DND-41 (cell line): ENCODE measurements at regions not wholly inside any gene's neighbourhood (a gene's known extent, or its start where the extent isn't known, plus 50 kb on each side); places are given as distances from the start of the nearest gene placed in this dataset.
"Not testable (repeated sequence)": the region's sequence is repeated elsewhere in the genome, so short reads cannot be mapped to it uniquely, and the experiment has no call there.

ENCODE experiments used
- ATAC-seq: fragments of 200-7000 bp; cut with Tn5 transposase; 3 replicates; pipeline ENCODE4 v1.9.1; 2021; ENCODE audit warnings: low read depth; ENCODE audit not compliant: insufficient read depth
- DNase-seq: peaks from one replicate; pipeline ENCODE4 v3.0.0-alpha.2; 2020
- H2AFZ ChIP-seq: 2 replicates; pipeline ENCODE4 v1.6.0; 2012; ENCODE audit warnings: low read depth, low read length
- H3K27ac ChIP-seq: 2 replicates; pipeline ENCODE4 v1.5.1; 2012; ENCODE audit warnings: low read length, inconsistent platforms
- H3K27me3 ChIP-seq: fragments of 200-600 bp; sonication (generic); 2 replicates; pipeline ENCODE4 v1.6.0; 2012; ENCODE audit warnings: low read length, mild to moderate bottlenecking, inconsistent platforms; ENCODE audit not compliant: insufficient read depth, poor library complexity
- H3K36me3 ChIP-seq: 2 replicates; pipeline ENCODE4 v1.5.1; 2012; ENCODE audit warnings: low read length, inconsistent platforms; ENCODE audit not compliant: insufficient read depth
- H3K4me1 ChIP-seq: 2 replicates; pipeline ENCODE4 v1.5.1; 2012; ENCODE audit warnings: mild to moderate bottlenecking, low read length; ENCODE audit not compliant: insufficient read depth
- H3K4me2 ChIP-seq: 2 replicates; pipeline ENCODE4 v1.6.0; 2012; ENCODE audit warnings: mild to moderate bottlenecking, moderate library complexity, low read length, inconsistent platforms; ENCODE audit not compliant: insufficient read depth
- H3K4me3 ChIP-seq, 2 experiments: fragments of 200-600 bp in 1 of 2; shearing (Covaris generic) in 1 of 2; 2 replicates each; pipeline ENCODE4 v1.5.1; 2012 to 2016; ENCODE audit warnings: inconsistent platforms in 2 of 2, low read length in 2 of 2, mild to moderate bottlenecking in 2 of 2, low read depth in 1 of 2, moderate library complexity in 1 of 2
- H3K79me2 ChIP-seq: 2 replicates; pipeline ENCODE4 v1.6.0; 2012; ENCODE audit warnings: low read length, inconsistent platforms; ENCODE audit not compliant: insufficient read depth
- H3K9ac ChIP-seq: 2 replicates; pipeline ENCODE4 v1.6.0; 2012; ENCODE audit warnings: low read depth, mild to moderate bottlenecking, inconsistent platforms, low read length, moderate library complexity
- H3K9me3 ChIP-seq: 2 replicates; pipeline ENCODE4 v1.5.1; 2012; ENCODE audit warnings: low read length, moderate library complexity, mild to moderate bottlenecking, inconsistent platforms; ENCODE audit not compliant: insufficient read depth, severe bottlenecking
- H4K20me1 ChIP-seq: 2 replicates; pipeline ENCODE4 v1.6.0; 2012; ENCODE audit warnings: low read length; ENCODE audit not compliant: insufficient read depth
- EZH2 ChIP-seq: IDR thresholded peaks from 3 replicates; pipeline ENCODE4 v1.6.1; 2012; ENCODE audit warnings: borderline replicate concordance, low read depth, mild to moderate bottlenecking, moderate library complexity, low read length, inconsistent platforms; ENCODE audit not compliant: severe bottlenecking
- TF ChIP-seq, protein P1 (sequence below): IDR thresholded peaks from 2 replicates; pipeline ENCODE4 v1.5.1; 2012; ENCODE audit warnings: borderline replicate concordance, low read length, moderate library complexity, mild to moderate bottlenecking; ENCODE audit not compliant: poor library complexity, severe bottlenecking; ENCODE audit errors: extremely low read depth

DNA sequence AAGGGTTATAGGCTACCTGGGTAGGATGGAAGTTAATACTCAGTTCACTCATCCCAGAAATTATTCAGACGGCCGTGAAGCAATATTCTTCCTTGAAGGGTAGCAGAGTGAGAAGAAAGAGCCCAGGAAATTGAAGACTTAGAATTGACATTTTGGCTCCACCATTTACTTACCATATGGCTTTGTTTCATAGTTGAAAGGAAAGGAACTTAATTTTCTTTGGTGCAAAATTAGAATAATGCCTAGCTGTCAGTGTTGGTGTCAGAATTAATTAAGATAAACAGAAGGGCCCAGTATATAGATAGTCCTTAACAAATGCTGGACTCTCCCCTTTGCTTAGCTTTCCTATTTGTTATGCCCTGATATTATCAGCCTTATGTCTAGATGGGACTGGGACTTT, 263.2 kb downstream of the KCNJ3 start:
- H4K20me1 ChIP-seq, result no peaks in the 10 kb centered on the region
- H3K9me3 ChIP-seq, result no peaks in the 10 kb centered on the region
- H3K9ac ChIP-seq, result no peak overlapping the region
- H3K27ac ChIP-seq, result no peak overlapping the region
- H3K4me3 ChIP-seq, result no peak overlapping the region
- H3K79me2 ChIP-seq, result no peaks in the 10 kb centered on the region
- no peaks in the 10 kb centered on the region for H3K27me3 ChIP-seq
- no peak for DNase-seq
- TF ChIP-seq EZH2, result no peak
- TF ChIP-seq, protein P1, sequence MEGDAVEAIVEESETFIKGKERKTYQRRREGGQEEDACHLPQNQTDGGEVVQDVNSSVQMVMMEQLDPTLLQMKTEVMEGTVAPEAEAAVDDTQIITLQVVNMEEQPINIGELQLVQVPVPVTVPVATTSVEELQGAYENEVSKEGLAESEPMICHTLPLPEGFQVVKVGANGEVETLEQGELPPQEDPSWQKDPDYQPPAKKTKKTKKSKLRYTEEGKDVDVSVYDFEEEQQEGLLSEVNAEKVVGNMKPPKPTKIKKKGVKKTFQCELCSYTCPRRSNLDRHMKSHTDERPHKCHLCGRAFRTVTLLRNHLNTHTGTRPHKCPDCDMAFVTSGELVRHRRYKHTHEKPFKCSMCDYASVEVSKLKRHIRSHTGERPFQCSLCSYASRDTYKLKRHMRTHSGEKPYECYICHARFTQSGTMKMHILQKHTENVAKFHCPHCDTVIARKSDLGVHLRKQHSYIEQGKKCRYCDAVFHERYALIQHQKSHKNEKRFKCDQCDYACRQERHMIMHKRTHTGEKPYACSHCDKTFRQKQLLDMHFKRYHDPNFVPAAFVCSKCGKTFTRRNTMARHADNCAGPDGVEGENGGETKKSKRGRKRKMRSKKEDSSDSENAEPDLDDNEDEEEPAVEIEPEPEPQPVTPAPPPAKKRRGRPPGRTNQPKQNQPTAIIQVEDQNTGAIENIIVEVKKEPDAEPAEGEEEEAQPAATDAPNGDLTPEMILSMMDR, result no peak
- no peak overlapping the region for H2AFZ ChIP-seq
- no peak overlapping the region for H3K4me2 ChIP-seq
- no peaks in the 10 kb centered on the region for H3K36me3 ChIP-seq
- no peak for ATAC-seq
- H3K4me1 ChIP-seq, result no peaks in the 10 kb centered on the region

DNA sequence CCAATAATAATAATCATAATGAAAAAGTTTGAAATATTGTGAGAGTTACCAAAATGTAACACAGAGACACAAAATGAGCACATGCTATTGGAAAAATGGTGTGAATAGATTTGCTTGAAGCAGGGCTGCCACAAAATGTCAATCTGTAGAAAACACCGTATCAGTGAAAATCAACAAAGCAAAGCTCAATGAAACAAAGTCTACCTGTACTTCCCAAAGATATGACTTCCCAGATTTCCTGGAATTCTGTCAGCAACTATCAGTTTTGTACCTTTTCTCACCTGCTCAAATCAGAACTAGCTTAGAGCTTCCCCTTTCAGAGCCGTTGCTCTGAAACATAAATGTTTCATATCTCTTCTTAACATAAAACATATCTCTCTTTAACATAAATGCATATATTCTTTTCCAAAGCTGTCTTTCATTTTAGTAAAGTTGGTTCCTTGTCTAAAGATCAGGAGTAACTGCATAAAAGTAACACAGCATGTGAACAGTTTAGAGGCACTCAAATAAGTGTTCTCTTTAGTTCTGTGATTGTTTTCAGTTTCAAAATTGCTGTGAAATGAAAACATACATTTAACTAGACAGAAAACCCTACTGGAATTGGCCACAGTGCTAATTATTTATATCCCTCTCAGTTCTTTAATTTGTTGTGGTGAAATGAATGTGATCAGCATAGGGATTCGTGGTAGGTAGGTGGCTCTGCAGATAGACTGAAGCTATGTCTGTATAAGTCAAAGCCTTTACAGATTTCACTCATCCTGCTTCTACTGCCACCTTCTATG, 262.5 kb downstream of the KCNJ3 start:
- H3K9me3 ChIP-seq, result no peaks in the 10 kb centered on the region
- no peaks in the 10 kb centered on the region for H3K27me3 ChIP-seq
- DNase-seq (no peak), ATAC-seq (no peak)
- H2AFZ ChIP-seq, result no peak overlapping the region
- H4K20me1 ChIP-seq, result no peaks in the 10 kb centered on the region
- H3K4me2 ChIP-seq, result no peak overlapping the region
- H3K27ac ChIP-seq, result no peak overlapping the region
- H3K9ac ChIP-seq, result no peak overlapping the region
- TF ChIP-seq EZH2, result no peak
- TF ChIP-seq, protein P1, result no peak
- H3K4me3 ChIP-seq, result no peak overlapping the region
- H3K79me2 ChIP-seq, result no peaks in the 10 kb centered on the region
- H3K4me1 ChIP-seq, result no peaks in the 10 kb centered on the region
- H3K36me3 ChIP-seq, result no peaks in the 10 kb centered on the region

DNA sequence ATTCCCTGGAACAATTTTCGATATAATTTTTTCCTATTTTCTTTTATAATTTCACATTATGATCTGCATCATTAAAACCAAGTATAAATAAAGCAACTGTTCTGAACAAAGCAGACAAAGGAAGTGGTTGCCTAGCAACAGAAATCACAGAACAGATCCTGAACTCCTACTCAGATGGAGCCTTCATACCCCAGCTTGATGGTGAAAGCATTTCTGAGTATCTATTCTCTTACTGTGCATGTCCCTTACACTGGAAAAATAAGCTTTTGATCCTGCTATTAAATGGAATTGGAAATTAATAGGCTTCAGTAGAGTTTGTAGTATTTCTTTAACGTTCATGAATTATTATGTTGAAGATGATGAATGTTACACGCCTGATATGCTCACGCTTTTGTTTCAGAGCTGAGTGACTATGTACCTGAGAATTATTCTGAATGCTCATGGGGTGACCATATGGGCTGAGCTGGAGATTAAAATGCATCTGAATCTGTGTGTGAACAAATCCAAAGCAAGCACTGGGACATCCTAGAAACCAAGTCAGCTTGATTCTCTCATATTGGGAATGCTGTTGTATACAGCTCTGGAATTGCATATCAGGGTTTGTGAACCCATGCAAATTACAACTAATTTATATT, 254.0 kb downstream of the KCNJ3 start:
- no peak for TF ChIP-seq EZH2
- TF ChIP-seq, protein P1, result no peak
- Histone ChIP-seq H3K36me3 (no peaks in the 10 kb centered on the region), H2AFZ (no peak overlapping the region), H4K20me1 (no peaks in the 10 kb centered on the region), H3K9ac (no peak overlapping the region), H3K27me3 (no peaks in the 10 kb centered on the region), H3K79me2 (no peaks in the 10 kb centered on the region), H3K4me3 (no peak overlapping the region), H3K4me2 (no peak overlapping the region), H3K4me1 (no peaks in the 10 kb centered on the region), H3K27ac (no peak overlapping the region), H3K9me3 (no peaks in the 10 kb centered on the region)
- DNase-seq (no peak), ATAC-seq (no peak)

DNA sequence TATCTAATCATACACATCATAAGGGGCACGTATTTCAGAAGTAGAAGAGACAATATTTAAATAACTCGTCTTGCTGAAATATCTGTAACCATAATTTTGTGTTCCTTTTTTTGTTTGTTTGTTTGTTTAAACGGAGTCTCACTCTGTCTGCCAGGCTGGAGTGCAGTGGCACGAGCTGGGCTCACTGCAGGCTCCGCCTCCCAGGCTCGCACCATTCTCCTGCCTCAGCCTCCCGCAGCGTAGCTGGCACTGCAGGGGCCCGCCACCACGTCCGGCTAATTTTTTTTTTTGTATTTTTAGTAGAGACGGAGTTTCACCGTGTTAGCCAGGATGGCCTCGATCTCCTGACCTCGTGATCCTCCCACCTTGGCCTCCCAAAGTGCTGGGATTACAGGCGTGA, 248.9 kb downstream of the KCNJ3 start:
- not testable (repeated sequence) for H3K27me3 ChIP-seq, H3K36me3 ChIP-seq, H4K20me1 ChIP-seq, H3K27ac ChIP-seq, H3K9me3 ChIP-seq, H3K4me1 ChIP-seq, H3K4me3 ChIP-seq, H3K9ac ChIP-seq, DNase-seq, H2AFZ ChIP-seq, H3K79me2 ChIP-seq, H3K4me2 ChIP-seq, ATAC-seq
